SU-DHL-6 (cell line): ENCODE measurements at regions not wholly inside any gene's neighbourhood (a gene's known extent, or its start where the extent isn't known, plus 50 kb on each side); places are given as distances from the start of the nearest gene placed in this dataset.
"Not testable (repeated sequence)": the region's sequence is repeated elsewhere in the genome, so short reads cannot be mapped to it uniquely, and the experiment has no call there.

Experiments
- H2AFZ ChIP-seq: fragments of 200-600 bp; sonication (generic); 2 replicates; pipeline ENCODE4 v1.6.1; 2014; ENCODE audit warnings: low read depth, mild to moderate bottlenecking, moderate library complexity, mixed read lengths, antibody characterized with exemption, low read length; ENCODE audit not compliant: severe bottlenecking
- H3F3A ChIP-seq: fragments of 200-600 bp; shearing (Covaris generic); 2 replicates; pipeline ENCODE4 v1.6.0; 2016; ENCODE audit warnings: antibody characterized with exemption, mild to moderate bottlenecking; ENCODE audit not compliant: insufficient read depth
- H3K27ac ChIP-seq: fragments of 200-600 bp; sonication (generic); 2 replicates; pipeline ENCODE4 v1.5.1; 2016; ENCODE audit warnings: low read depth, mild to moderate bottlenecking, low read length, moderate library complexity, mixed read lengths
- H3K27me3 ChIP-seq: fragments of 200-600 bp; sonication (generic), shearing (Covaris generic); 2 replicates; pipeline ENCODE4 v1.6.0; 2014; ENCODE audit warnings: mild to moderate bottlenecking, low read length
- H3K36me3 ChIP-seq: fragments of 200-600 bp; sonication (generic); 2 replicates; pipeline ENCODE4 v1.6.1; 2014; ENCODE audit warnings: mild to moderate bottlenecking, low read length, mixed read lengths
- H3K4me2 ChIP-seq: fragments of 300-600, 200-600 bp; shearing (Covaris generic), sonication (generic); 2 replicates; pipeline ENCODE4 v1.6.0; 2014; ENCODE audit warnings: low read length, low read depth, mild to moderate bottlenecking; ENCODE audit not compliant: poor library complexity, severe bottlenecking
- H3K4me3 ChIP-seq: fragments of 200-600 bp; sonication (generic); 2 replicates; pipeline ENCODE4 v1.5.1; 2014; ENCODE audit warnings: antibody characterized with exemption, low read length, mild to moderate bottlenecking, mixed read lengths; ENCODE audit not compliant: insufficient read depth, poor library complexity, severe bottlenecking
- H3K79me2 ChIP-seq: fragments of 200-600 bp; sonication (generic); 2 replicates; pipeline ENCODE4 v1.6.1; 2014; ENCODE audit warnings: mild to moderate bottlenecking, low read length, moderate library complexity; ENCODE audit not compliant: insufficient read depth
- H3K9ac ChIP-seq: fragments of 200-600 bp; sonication (generic); 2 replicates; pipeline ENCODE4 v1.7.0; 2014; ENCODE audit warnings: mild to moderate bottlenecking, low read length
- H3K9me2 ChIP-seq: fragments of 200-600 bp; sonication (generic); replicated peaks from 2 replicates; pipeline ENCODE4 v1.6.1; 2014; ENCODE audit warnings: low read length; ENCODE audit not compliant: insufficient read depth
- H3K9me3 ChIP-seq: fragments of 200-600 bp; sonication (generic); 2 replicates; pipeline ENCODE4 v1.6.1; 2014; ENCODE audit warnings: low read length, mixed read lengths; ENCODE audit not compliant: insufficient read depth
- H4K20me1 ChIP-seq: fragments of 200-600 bp; sonication (generic); 2 replicates; pipeline ENCODE4 v1.6.1; 2014; ENCODE audit warnings: low read depth, mild to moderate bottlenecking, antibody characterized with exemption, low read length, moderate library complexity, mixed read lengths
- EZH2phosphoT487 ChIP-seq: fragments of 200-600 bp; sonication (generic), shearing (Covaris generic); conservative IDR thresholded peaks from 2 replicates; pipeline ENCODE4 v1.6.1; 2018; ENCODE audit warnings: mild to moderate bottlenecking, antibody characterized with exemption, low read length, moderate library complexity, mixed read lengths
- TF ChIP-seq, protein P1 (sequence below): fragments of 200-600 bp; sonication (generic); IDR thresholded peaks from one replicate; pipeline ENCODE4 v1.5.1; 2017; ENCODE audit warnings: antibody characterized with exemption, mild to moderate bottlenecking, low read length, moderate library complexity; ENCODE audit not compliant: insufficient read depth, poor library complexity, severe bottlenecking

- H3K27me3 ChIP-seq = no peaks in the 10 kb centered on the region
- H3F3A ChIP-seq = no peaks in the 10 kb centered on the region
- no peak overlapping the region for H2AFZ ChIP-seq
- H3K27ac ChIP-seq = no peak overlapping the region
- H3K9ac ChIP-seq = no peak overlapping the region
- H3K9me3 ChIP-seq = no peaks in the 10 kb centered on the region
- no peaks in the 10 kb centered on the region for H3K9me2 ChIP-seq
- no peaks in the 10 kb centered on the region for H4K20me1 ChIP-seq
- no peaks in the 10 kb centered on the region for H3K36me3 ChIP-seq
- TF ChIP-seq, protein P1, sequence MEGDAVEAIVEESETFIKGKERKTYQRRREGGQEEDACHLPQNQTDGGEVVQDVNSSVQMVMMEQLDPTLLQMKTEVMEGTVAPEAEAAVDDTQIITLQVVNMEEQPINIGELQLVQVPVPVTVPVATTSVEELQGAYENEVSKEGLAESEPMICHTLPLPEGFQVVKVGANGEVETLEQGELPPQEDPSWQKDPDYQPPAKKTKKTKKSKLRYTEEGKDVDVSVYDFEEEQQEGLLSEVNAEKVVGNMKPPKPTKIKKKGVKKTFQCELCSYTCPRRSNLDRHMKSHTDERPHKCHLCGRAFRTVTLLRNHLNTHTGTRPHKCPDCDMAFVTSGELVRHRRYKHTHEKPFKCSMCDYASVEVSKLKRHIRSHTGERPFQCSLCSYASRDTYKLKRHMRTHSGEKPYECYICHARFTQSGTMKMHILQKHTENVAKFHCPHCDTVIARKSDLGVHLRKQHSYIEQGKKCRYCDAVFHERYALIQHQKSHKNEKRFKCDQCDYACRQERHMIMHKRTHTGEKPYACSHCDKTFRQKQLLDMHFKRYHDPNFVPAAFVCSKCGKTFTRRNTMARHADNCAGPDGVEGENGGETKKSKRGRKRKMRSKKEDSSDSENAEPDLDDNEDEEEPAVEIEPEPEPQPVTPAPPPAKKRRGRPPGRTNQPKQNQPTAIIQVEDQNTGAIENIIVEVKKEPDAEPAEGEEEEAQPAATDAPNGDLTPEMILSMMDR = no peak
- TF ChIP-seq EZH2phosphoT487 = no peak
- H3K4me3 ChIP-seq = no peak overlapping the region
- no peaks in the 10 kb centered on the region for H3K79me2 ChIP-seq
- H3K4me2 ChIP-seq = no peak overlapping the region
These were observed 717.3 kb downstream of the TRHDE start for GRCh38 chr12:72989458-72989947.

DNA sequence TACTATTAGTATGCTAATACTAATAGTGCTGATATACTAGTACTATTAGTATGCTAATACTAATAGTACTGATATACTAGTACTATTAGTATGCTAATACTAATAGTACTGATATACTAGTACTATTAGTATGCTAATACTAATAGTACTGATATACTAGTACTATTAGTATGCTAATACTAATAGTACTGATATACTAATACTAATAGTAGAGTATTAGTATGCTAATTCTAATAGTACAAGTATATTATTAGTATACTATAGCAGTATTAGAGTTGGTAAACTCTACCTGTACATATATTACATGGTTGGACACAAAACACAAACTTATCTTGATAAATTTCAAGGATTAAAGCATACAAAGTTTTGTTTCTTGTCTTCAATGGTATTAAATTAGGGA lies 722.9 kb downstream of the TRHDE start:
- not testable (repeated sequence) for H2AFZ ChIP-seq, H3K9me3 ChIP-seq, H3K4me2 ChIP-seq, H3K9ac ChIP-seq, H3K9me2 ChIP-seq, H3K27me3 ChIP-seq, H4K20me1 ChIP-seq, H3K4me3 ChIP-seq, H3K27ac ChIP-seq, H3F3A ChIP-seq, H3K79me2 ChIP-seq, H3K36me3 ChIP-seq

GRCh38 chr12:72995616-72996015 lies 723.4 kb downstream of the TRHDE start:
- no peak overlapping the region for H3K4me3 ChIP-seq
- TF ChIP-seq EZH2phosphoT487 = no peak
- TF ChIP-seq, protein P1 = no peak
- H3K27me3 ChIP-seq = no peaks in the 10 kb centered on the region
- H3K36me3 ChIP-seq = no peaks in the 10 kb centered on the region
- H3K79me2 ChIP-seq = no peaks in the 10 kb centered on the region
- no peaks in the 10 kb centered on the region for H4K20me1 ChIP-seq
- H3K27ac ChIP-seq = no peak overlapping the region
- no peak overlapping the region for H3K4me2 ChIP-seq
- H2AFZ ChIP-seq = no peak overlapping the region
- H3K9ac ChIP-seq = no peak overlapping the region
- H3K9me2 ChIP-seq = no peaks in the 10 kb centered on the region
- no peaks in the 10 kb centered on the region for H3K9me3 ChIP-seq
- no peaks in the 10 kb centered on the region for H3F3A ChIP-seq

GRCh38 chr12:73001806-73002205 lies 729.6 kb downstream of the TRHDE start:
- not testable (repeated sequence) for H3K9me2 ChIP-seq, H3F3A ChIP-seq, H3K9ac ChIP-seq, H3K4me3 ChIP-seq, H3K4me2 ChIP-seq, H3K27ac ChIP-seq, H3K79me2 ChIP-seq, H3K36me3 ChIP-seq, H3K27me3 ChIP-seq, H4K20me1 ChIP-seq, H3K9me3 ChIP-seq, H2AFZ ChIP-seq

DNA sequence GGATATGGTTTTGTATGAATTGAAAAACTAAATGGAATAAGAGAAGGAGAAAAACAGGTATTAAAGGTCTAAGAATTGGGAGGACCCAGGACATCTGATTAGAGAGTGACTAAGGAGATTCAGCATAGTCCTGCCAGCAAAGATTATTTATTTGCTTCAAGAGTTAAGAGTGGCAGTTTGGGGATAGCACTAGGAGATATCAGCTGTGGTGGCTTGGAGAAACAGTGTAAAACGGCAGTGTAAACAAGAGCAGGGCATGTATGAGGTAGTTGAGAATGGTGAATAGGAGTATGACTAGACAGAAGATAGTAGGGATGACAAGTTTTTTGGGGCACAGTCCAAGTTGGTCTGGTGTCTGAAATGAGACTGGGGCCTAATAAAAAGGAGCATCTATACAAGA lies 730.3 kb downstream of the TRHDE start:
- not testable (repeated sequence) for H2AFZ ChIP-seq, H3K79me2 ChIP-seq, H3K4me2 ChIP-seq, H3K27ac ChIP-seq, H3F3A ChIP-seq, H3K9me2 ChIP-seq, H4K20me1 ChIP-seq, H3K36me3 ChIP-seq, H3K9me3 ChIP-seq, H3K4me3 ChIP-seq, H3K27me3 ChIP-seq, H3K9ac ChIP-seq

- not testable (repeated sequence) for H3K27ac ChIP-seq
These were observed 737.1 kb downstream of the TRHDE start for GRCh38 chr12:73009138-73009834.

More at GRCh38 chr12:73009138-73009834, 737.1 kb downstream of the TRHDE start:
- H3K4me2 ChIP-seq, H3K4me3 ChIP-seq, H3K79me2 ChIP-seq, H3K27me3 ChIP-seq, H4K20me1 ChIP-seq, H3K9me2 ChIP-seq, H3K36me3 ChIP-seq, H3K9me3 ChIP-seq, H3F3A ChIP-seq, H2AFZ ChIP-seq, H3K9ac ChIP-seq: not testable (repeated sequence)
